Left ventricle myocardium inferior (tissue), 1 donor: ENCODE measurements at regions not wholly inside any gene's neighbourhood (a gene's known extent, or its start where the extent isn't known, plus 50 kb on each side); places are given as distances from the start of the nearest gene placed in this dataset.

Source experiments
- DNase-seq: peaks from one replicate; pipeline ENCODE4 v3.0.0-alpha.2; 2020
- H3K27ac ChIP-seq: fragments of 200-600 bp; replicated peaks from 2 replicates; pipeline ENCODE4 v1.8.0; 2021
- H3K27me3 ChIP-seq: fragments of 200-600 bp; 2 replicates; pipeline ENCODE4 v1.8.0; 2021; ENCODE audit warnings: low read depth
- H3K36me3 ChIP-seq: fragments of 200-600 bp; 2 replicates; pipeline ENCODE4 v1.8.0; 2021
- H3K4me1 ChIP-seq: fragments of 200-600 bp; 2 replicates; pipeline ENCODE4 v1.8.0; 2021
- H3K4me3 ChIP-seq: fragments of 200-600 bp; 2 replicates; pipeline ENCODE4 v1.8.0; 2021; ENCODE audit warnings: mild to moderate bottlenecking, moderate library complexity
- H3K9me3 ChIP-seq: fragments of 200-600 bp; replicated peaks from 2 replicates; pipeline ENCODE4 v1.8.0; 2021
- CTCF ChIP-seq: fragments of 200-600 bp; IDR thresholded peaks from 2 replicates; pipeline ENCODE4 v1.8.0; 2021; ENCODE audit warnings: antibody characterized with exemption, mild to moderate bottlenecking, borderline replicate concordance
- intact Hi-C: fragments of 100-400 bp; cut with micrococcal nuclease; formaldehyde crosslinking; loops from one replicate; pipeline ENCODE4 v1.11.0; 2022
- donor health status: DM: no; HTN: yes; CAD: no; lungs with severe emphysema.

DNA sequence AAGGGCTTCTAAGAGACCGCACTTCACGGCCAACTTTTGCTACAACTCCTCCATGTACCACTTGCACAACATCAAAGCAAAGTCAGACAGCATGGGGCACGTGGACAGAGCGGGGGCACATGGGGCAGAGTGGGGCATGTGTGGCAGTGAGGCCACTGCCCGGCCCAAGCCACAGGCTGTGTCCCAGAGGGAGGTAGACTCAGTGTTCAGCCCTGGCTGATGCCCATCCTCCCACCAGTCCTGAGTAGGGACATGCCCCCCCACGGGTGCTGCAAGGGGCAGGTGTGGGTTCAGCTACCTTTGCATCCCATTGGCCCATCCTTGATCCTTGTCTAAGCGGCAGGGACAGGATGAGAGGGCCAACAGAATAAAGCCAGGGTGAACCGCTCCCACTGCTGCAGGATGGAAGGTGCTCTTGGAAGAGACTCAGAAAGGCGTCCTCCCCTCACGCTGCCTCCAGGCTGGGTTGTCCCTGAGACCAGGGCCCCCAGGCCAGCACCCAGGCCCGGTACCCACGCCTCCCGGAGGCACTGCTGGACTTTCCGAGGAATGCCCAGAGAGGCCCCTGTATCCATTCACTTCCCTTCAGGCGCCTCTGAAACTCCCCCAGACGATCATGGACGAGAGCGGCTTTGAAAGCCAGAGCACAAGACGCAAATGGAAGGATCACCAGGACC is 218.2 kb downstream of the NDUFA10 start:
- H3K27ac ChIP-seq, result no peak overlapping the region
- H3K27me3 ChIP-seq, result peaks cover 95% of the 10 kb centered on the region
- no peak for DNase-seq
- TF ChIP-seq CTCF, result no peak
- H3K9me3 ChIP-seq, result no peaks in the 10 kb centered on the region
- no peaks in the 10 kb centered on the region for H3K36me3 ChIP-seq
- no peak overlapping the region for H3K4me3 ChIP-seq
- no peaks in the 10 kb centered on the region for H3K4me1 ChIP-seq
- intact Hi-C loops, result no loop called here

DNA sequence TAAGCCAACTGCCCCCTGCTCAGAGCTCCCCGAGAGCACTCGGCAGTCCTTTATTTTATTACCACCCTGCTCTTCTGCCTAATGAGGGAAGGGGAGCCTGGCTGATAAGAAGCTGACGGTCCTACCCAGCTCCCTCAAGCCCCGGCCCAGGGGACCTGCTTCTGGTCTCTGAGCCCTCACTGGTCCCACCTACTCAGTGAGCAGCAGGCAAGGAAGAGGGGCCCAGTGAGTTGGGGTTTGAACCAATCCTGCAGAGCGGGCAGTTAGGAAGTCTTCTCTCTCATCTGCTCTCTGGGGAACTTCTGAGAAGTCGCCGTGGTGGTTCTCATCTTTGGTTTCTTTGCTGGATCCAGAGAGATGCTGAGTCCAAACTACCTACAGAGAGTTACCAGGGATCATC is 218.9 kb downstream of the NDUFA10 start:
- intact Hi-C loops, result no loop called here
- Histone ChIP-seq H3K4me1 (no peaks in the 10 kb centered on the region), H3K36me3 (no peaks in the 10 kb centered on the region), H3K9me3 (no peaks in the 10 kb centered on the region), H3K4me3 (no peak overlapping the region), H3K27ac (no peak overlapping the region), H3K27me3 (peaks cover 95% of the 10 kb centered on the region)
- no peak for DNase-seq
- no peak for TF ChIP-seq CTCF

GRCh38 chr2:239805414-239805813 is 219.7 kb downstream of the NDUFA10 start:
- no peaks in the 10 kb centered on the region for H3K9me3 ChIP-seq
- no peak overlapping the region for H3K27ac ChIP-seq
- no peak for DNase-seq
- intact Hi-C loops, result no loop called here
- H3K27me3 ChIP-seq, result peaks cover 93% of the 10 kb centered on the region
- no peak for TF ChIP-seq CTCF
- no peaks in the 10 kb centered on the region for H3K36me3 ChIP-seq
- no peaks in the 10 kb centered on the region for H3K4me1 ChIP-seq
- H3K4me3 ChIP-seq, result no peak overlapping the region

GRCh38 chr2:239805043-239805329 is 220.2 kb downstream of the NDUFA10 start:
- H3K4me1 ChIP-seq, result no peaks in the 10 kb centered on the region
- H3K9me3 ChIP-seq, result no peaks in the 10 kb centered on the region
- no peaks in the 10 kb centered on the region for H3K36me3 ChIP-seq
- intact Hi-C loops, result no loop called here
- DNase-seq, result no peak
- no peak overlapping the region for H3K4me3 ChIP-seq
- H3K27me3 ChIP-seq, result peaks cover 89% of the 10 kb centered on the region
- no peak overlapping the region for H3K27ac ChIP-seq
- TF ChIP-seq CTCF, result no peak

DNA sequence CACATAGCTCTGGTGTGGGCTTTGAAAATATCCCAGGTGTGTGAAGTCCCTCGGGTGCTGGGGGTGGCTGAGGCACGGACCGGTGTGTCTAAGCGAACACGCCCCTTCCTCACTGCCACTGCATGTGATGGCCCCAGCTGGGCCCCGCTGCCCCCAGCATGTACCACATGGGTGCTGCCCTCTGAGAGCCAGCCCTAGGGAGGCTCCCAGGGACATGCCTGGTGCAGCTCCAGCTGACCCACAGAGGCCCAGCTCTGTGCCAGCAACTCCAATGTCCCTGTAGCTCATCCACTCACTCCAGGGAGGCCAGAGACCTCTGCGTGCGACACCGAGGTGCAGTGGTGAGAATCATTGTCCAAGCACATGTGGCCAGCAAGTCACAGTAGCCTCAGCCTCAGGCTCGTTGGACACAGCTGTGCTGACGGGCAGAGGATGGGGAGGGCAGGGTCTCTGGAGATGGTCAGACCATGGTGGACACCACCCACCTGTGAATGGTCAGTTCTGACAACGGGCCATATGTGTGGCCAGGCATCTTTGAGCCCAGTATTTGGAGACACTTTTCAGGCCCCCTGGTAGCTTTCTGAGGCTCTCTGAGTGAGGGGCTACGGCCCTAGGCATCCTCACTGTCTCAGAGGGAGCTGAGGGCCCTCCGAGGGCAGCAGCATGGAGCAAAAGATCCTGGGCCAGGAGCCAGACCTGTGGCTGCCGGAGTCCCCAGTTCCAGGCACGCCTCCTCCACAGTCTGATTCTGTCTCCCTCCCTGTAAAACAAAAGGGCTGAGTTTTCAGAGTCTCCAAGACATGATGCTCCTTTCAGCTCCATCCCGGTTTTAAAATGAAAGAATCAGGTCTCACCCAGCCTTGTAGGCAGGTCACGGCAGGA is 220.7 kb downstream of the NDUFA10 start:
- Histone ChIP-seq H3K4me1 (no peaks in the 10 kb centered on the region), H3K27me3 (peaks cover 84% of the 10 kb centered on the region), H3K4me3 (no peak overlapping the region), H3K27ac (no peak overlapping the region), H3K9me3 (no peaks in the 10 kb centered on the region), H3K36me3 (no peaks in the 10 kb centered on the region)
- no peak for DNase-seq
- TF ChIP-seq CTCF, result no peak
- intact Hi-C loops, result no loop called here
